HEK293 (cell line): ENCODE measurements at regions not wholly inside any gene's neighbourhood (a gene's known extent, or its start where the extent isn't known, plus 50 kb on each side); places are given as distances from the start of the nearest gene placed in this dataset.

Source experiments
- CTCF ChIA-PET: fragments of 350-600 bp; formaldehyde crosslinking; extraction: SDS; loops from one replicate; lab custom pipeline; 2021; ENCODE audit warnings: antibody characterized with exemption; lab: Yijun Ruan, JAX
- POLR2A ChIA-PET: fragments of 300-600 bp; formaldehyde crosslinking; extraction: SDS; loops from one replicate; lab custom pipeline; 2020; ENCODE audit warnings: antibody characterized with exemption, inconsistent platforms; lab: Yijun Ruan, JAX
- H3K27ac ChIP-seq: fragments of 200-500 bp; sonication (Bioruptor generic); 2 replicates; pipeline ENCODE4 v1.5.1; 2014; ENCODE audit warnings: low read depth, low read length, control low read depth, inconsistent platforms; ENCODE audit errors: extremely low read depth
- H3K36me3 ChIP-seq, 2 experiments: fragments of 200-500 bp in 1 of 2; sonication (Bioruptor generic) in 1 of 2; 1 replicate in 1 of 2; 2 replicates in 1 of 2; pipeline ENCODE4 v1.5.1; 2014 to 2017; ENCODE audit warnings: inconsistent platforms in 2 of 2, low read length in 2 of 2; ENCODE audit not compliant: control insufficient read depth in 2 of 2, insufficient read depth in 1 of 2
- H3K4me1 ChIP-seq: fragments of 200-500 bp; sonication (Bioruptor generic); 2 replicates; pipeline ENCODE4 v1.5.1; 2014; ENCODE audit warnings: mild to moderate bottlenecking, low read length, inconsistent platforms; ENCODE audit not compliant: control insufficient read depth, insufficient read depth
- H3K4me3 ChIP-seq: 2 replicates; pipeline ENCODE4 v1.5.1; 2011; ENCODE audit warnings: low read depth, mild to moderate bottlenecking, control low read depth, low read length, moderate library complexity
- H3K9me3 ChIP-seq: fragments of 200-500 bp; sonication (Bioruptor generic); 2 replicates; pipeline ENCODE4 v1.5.1; 2014; ENCODE audit warnings: low read depth, low read length, inconsistent platforms; ENCODE audit not compliant: control insufficient read depth, insufficient read depth
- FEZF1 ChIP-seq: fragments of 450-650 bp; formaldehyde crosslinking; IDR thresholded peaks from 2 replicates; pipeline ENCODE4 v1.5.1; 2016; ENCODE audit warnings: missing biosample characterization, missing genetic modification characterization
- KLF1 ChIP-seq: fragments of 450-650 bp; formaldehyde crosslinking; IDR thresholded peaks from 2 replicates; pipeline ENCODE4 v1.5.1; 2016; ENCODE audit warnings: missing biosample characterization, missing genetic modification characterization
- KLF10 ChIP-seq: fragments of 450-650 bp; IDR thresholded peaks from 2 replicates; pipeline ENCODE4 v1.5.1; 2018; ENCODE audit warnings: missing biosample characterization, mild to moderate bottlenecking, missing genetic modification characterization
- KLF8 ChIP-seq: fragments of 450-650 bp; formaldehyde crosslinking; IDR thresholded peaks from 2 replicates; pipeline ENCODE4 v1.5.1; 2016; ENCODE audit warnings: missing biosample characterization, missing genetic modification characterization
- SALL2 ChIP-seq: fragments of 450-650 bp; formaldehyde crosslinking; IDR thresholded peaks from 2 replicates; pipeline ENCODE4 v1.5.0; 2017; ENCODE audit warnings: missing biosample characterization, mild to moderate bottlenecking, missing genetic modification characterization, borderline replicate concordance
- SP3 ChIP-seq: fragments of 450-650 bp; formaldehyde crosslinking; IDR thresholded peaks from 2 replicates; pipeline ENCODE4 v1.5.1; 2016; ENCODE audit warnings: missing biosample characterization, missing genetic modification characterization
- TRIM28 ChIP-seq: IDR thresholded peaks from 2 replicates; pipeline ENCODE4 v1.6.1; 2011; ENCODE audit warnings: low read length, control low read depth, borderline replicate concordance
- ZBTB10 ChIP-seq: fragments of 450-650 bp; formaldehyde crosslinking; IDR thresholded peaks from 2 replicates; pipeline ENCODE4 v1.5.1; 2016; ENCODE audit warnings: missing biosample characterization, missing genetic modification characterization
- ZBTB7A ChIP-seq: fragments of 450-650 bp; formaldehyde crosslinking; IDR thresholded peaks from 2 replicates; pipeline ENCODE4 v1.5.1; 2016; ENCODE audit warnings: low read depth, missing biosample characterization, missing genetic modification characterization
- ZFHX2 ChIP-seq: fragments of 450-650 bp; formaldehyde crosslinking; conservative IDR thresholded peaks from 2 replicates; pipeline ENCODE4 v1.5.1; 2016; ENCODE audit warnings: missing biosample characterization, missing genetic modification characterization
- ZFP41 ChIP-seq: fragments of 450-650 bp; formaldehyde crosslinking; IDR thresholded peaks from 2 replicates; pipeline ENCODE4 v1.5.1; 2016; ENCODE audit warnings: missing biosample characterization, missing genetic modification characterization, borderline replicate concordance
- ZNF18 ChIP-seq: fragments of 450-650 bp; formaldehyde crosslinking; IDR thresholded peaks from 2 replicates; pipeline ENCODE4 v1.5.1; 2016; ENCODE audit warnings: missing biosample characterization, missing genetic modification characterization
- ZNF2 ChIP-seq: fragments of 450-650 bp; formaldehyde crosslinking; IDR thresholded peaks from 2 replicates; pipeline ENCODE4 v1.5.1; 2016; ENCODE audit warnings: missing biosample characterization, missing genetic modification characterization
- ZNF223 ChIP-seq: fragments of 450-650 bp; formaldehyde crosslinking; IDR thresholded peaks from 2 replicates; pipeline ENCODE4 v1.5.1; 2016; ENCODE audit warnings: missing biosample characterization, missing genetic modification characterization
- ZNF239 ChIP-seq: fragments of 450-650 bp; formaldehyde crosslinking; IDR thresholded peaks from 2 replicates; pipeline ENCODE4 v1.5.1; 2016; ENCODE audit warnings: missing biosample characterization, missing genetic modification characterization
- ZNF280C ChIP-seq: fragments of 450-650 bp; formaldehyde crosslinking; IDR thresholded peaks from 2 replicates; pipeline ENCODE4 v1.5.1; 2016; ENCODE audit warnings: missing biosample characterization, missing genetic modification characterization
- ZNF311 ChIP-seq: fragments of 450-650 bp; formaldehyde crosslinking; IDR thresholded peaks from 2 replicates; pipeline ENCODE4 v1.5.1; 2017; ENCODE audit warnings: missing biosample characterization, missing genetic modification characterization, borderline replicate concordance
- ZNF335 ChIP-seq: fragments of 450-650 bp; formaldehyde crosslinking; conservative IDR thresholded peaks from 2 replicates; pipeline ENCODE4 v1.5.1; 2016; ENCODE audit warnings: missing biosample characterization, missing genetic modification characterization
- ZNF362 ChIP-seq: fragments of 450-650 bp; formaldehyde crosslinking; IDR thresholded peaks from 2 replicates; pipeline ENCODE4 v1.5.1; 2016; ENCODE audit warnings: missing biosample characterization, missing genetic modification characterization
- ZNF394 ChIP-seq: fragments of 450-650 bp; formaldehyde crosslinking; IDR thresholded peaks from 2 replicates; pipeline ENCODE4 v1.5.1; 2016; ENCODE audit warnings: missing biosample characterization, missing genetic modification characterization, mild to moderate bottlenecking, moderate library complexity, borderline replicate concordance
- ZNF473 ChIP-seq: fragments of 450-650 bp; formaldehyde crosslinking; IDR thresholded peaks from 2 replicates; pipeline ENCODE4 v1.5.1; 2017; ENCODE audit warnings: missing biosample characterization, missing genetic modification characterization
- ZNF548 ChIP-seq: fragments of 450-650 bp; formaldehyde crosslinking; IDR thresholded peaks from 2 replicates; pipeline ENCODE4 v1.5.1; 2016; ENCODE audit warnings: missing biosample characterization, missing genetic modification characterization
- ZNF660 ChIP-seq: fragments of 450-650 bp; IDR thresholded peaks from 2 replicates; pipeline ENCODE4 v1.5.1; 2018; ENCODE audit warnings: missing biosample characterization, mild to moderate bottlenecking, missing genetic modification characterization
- ZNF747 ChIP-seq: fragments of 450-650 bp; formaldehyde crosslinking; IDR thresholded peaks from 2 replicates; pipeline ENCODE4 v1.5.1; 2016; ENCODE audit warnings: missing biosample characterization, missing genetic modification characterization
- ZSCAN23 ChIP-seq: fragments of 450-650 bp; formaldehyde crosslinking; IDR thresholded peaks from 2 replicates; pipeline ENCODE4 v1.5.1; 2016; ENCODE audit warnings: missing biosample characterization, missing genetic modification characterization
- ZXDB ChIP-seq: fragments of 450-650 bp; formaldehyde crosslinking; IDR thresholded peaks from 2 replicates; pipeline ENCODE4 v1.5.1; 2016; ENCODE audit warnings: missing biosample characterization, missing genetic modification characterization

- no peaks in the 10 kb centered on the region for H3K9me3 ChIP-seq
- CTCF ChIA-PET: interaction anchor here (0.6 kb wide), 1 partner anchor 1104 kb away, joined by 3 read pairs; no protein-coding TSS in a partner anchor
- H3K4me3 ChIP-seq: no peak overlapping the region
- H3K36me3 ChIP-seq: no peaks in the 10 kb centered on the region
- POLR2A ChIA-PET: no interaction called here
- H3K4me1 ChIP-seq: no peaks in the 10 kb centered on the region
- no peak overlapping the region for H3K27ac ChIP-seq
- no peak for TF ChIP-seq ZNF280C (tag by site-specific recombination)
- no peak for TF ChIP-seq ZFP41 (tag by site-specific recombination)
- no peak for TF ChIP-seq FEZF1 (tag by site-specific recombination)
- no peak for TF ChIP-seq ZNF335
- TF ChIP-seq ZNF548 (tag by site-specific recombination): no peak
- TF ChIP-seq ZNF239 (tag by site-specific recombination): no peak
- no peak for TF ChIP-seq SP3 (tag by site-specific recombination)
- TF ChIP-seq ZNF311: no peak
- no peak for TF ChIP-seq SALL2 (tag by site-specific recombination)
- TF ChIP-seq KLF8 (tag by site-specific recombination): no peak
- TF ChIP-seq ZNF362 (tag by site-specific recombination): no peak
- TF ChIP-seq ZBTB7A (tag by site-specific recombination): no peak
- no peak for TF ChIP-seq ZNF394 (tag by site-specific recombination)
- TF ChIP-seq ZNF223 (tag by site-specific recombination): no peak
- no peak for TF ChIP-seq ZNF473
- no peak for TF ChIP-seq ZNF660 (tag by site-specific recombination)
- TF ChIP-seq ZXDB (tag by site-specific recombination): no peak
- TF ChIP-seq KLF10 (tag by site-specific recombination): no peak
Measured at GRCh38 chr13:64793131-64793530, 2437.0 kb downstream of the PCDH9 start.

- no peaks in the 10 kb centered on the region for H3K9me3 ChIP-seq
- H3K4me3 ChIP-seq: no peak overlapping the region
- POLR2A ChIA-PET: no interaction called here
- H3K4me1 ChIP-seq: no peaks in the 10 kb centered on the region
- CTCF ChIA-PET: no interaction called here
- H3K27ac ChIP-seq: no peak overlapping the region
- no peaks in the 10 kb centered on the region for H3K36me3 ChIP-seq
- TF ChIP-seq ZNF747 (no peak), ZNF18 (tag by site-specific recombination) (no peak), KLF1 (tag by site-specific recombination) (no peak), ZBTB10 (tag by site-specific recombination) (no peak), TRIM28 (no peak), ZFHX2 (tag by site-specific recombination) (no peak), ZNF2 (no peak), ZSCAN23 (tag by site-specific recombination) (no peak)
- TF ChIP-seq, all 188 proteins: peak for 0
Measured at GRCh38 chr13:64791373-64791772, 2438.8 kb downstream of the PCDH9 start.
